ENCODE measurements at regions not wholly inside any gene's neighbourhood (a gene's known extent, or its start where the extent isn't known, plus 50 kb on each side); places are given as distances from the start of the nearest gene placed in this dataset.

GRCh38 chr3:70583682-70584081, 271.2 kb upstream of the MDFIC2 start:
- TF ChIP-seq RAD21 (IDR thresholded peaks at IDR 0.05) (no peak), HNF4A (conservative IDR thresholded peaks at IDR 0.05) (no peak), ATF3 (IDR thresholded peaks at IDR 0.05) (no peak)

Measured in liver (tissue), 2 donors.